Germinal center (tissue), 1 donor: ENCODE measurements at regions not wholly inside any gene's neighbourhood (a gene's known extent, or its start where the extent isn't known, plus 50 kb on each side); places are given as distances from the start of the nearest gene placed in this dataset.
"Not testable (repeated sequence)": the region's sequence is repeated elsewhere in the genome, so short reads cannot be mapped to it uniquely, and the experiment has no call there.

ENCODE experiments used
- DNase-seq: peaks from one replicate; pipeline ENCODE4 v3.0.0; 2012; ENCODE audit warnings: mixed read lengths, low spot score

DNA sequence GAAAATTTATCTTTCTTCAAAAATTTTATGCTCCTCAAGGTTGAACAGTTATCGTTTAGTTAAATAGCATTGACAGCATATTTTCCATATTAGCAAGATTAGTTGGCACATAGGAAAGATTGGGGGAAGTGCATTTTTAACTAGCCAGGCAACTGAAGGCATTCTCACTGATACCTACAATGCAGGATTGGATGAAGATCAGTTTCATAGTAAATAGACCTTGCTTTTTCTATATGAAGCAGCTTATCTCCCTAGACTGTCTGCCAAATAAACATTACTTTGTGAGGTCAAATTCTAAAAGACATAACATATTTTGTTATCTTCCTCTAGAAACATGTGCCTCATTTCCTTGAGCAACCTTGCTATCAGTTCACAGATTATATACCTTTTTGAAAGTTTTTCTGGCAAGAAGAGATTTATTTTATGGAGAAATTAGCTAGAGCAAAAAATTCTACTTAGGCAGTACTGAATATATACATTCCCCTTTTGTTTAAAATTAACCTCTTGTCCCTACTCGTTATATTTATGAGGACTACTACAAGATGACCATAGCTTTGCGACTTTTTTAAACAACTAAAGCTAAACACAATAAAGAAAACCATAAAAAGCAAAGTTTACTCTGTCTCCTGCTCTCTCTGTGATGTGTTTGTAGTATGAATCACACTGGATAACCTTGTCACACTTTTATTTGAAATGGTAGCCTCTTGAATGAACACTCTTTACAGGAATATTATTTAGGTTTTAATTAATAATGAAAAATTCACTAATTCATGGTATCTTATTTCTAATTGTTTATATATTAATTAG is 654.9 kb upstream of the TBL1XR1 start:
- no peak for DNase-seq

- no peak for DNase-seq
Observed at GRCh38 chr3:177855021-177855420, 657.7 kb upstream of the TBL1XR1 start.

DNA sequence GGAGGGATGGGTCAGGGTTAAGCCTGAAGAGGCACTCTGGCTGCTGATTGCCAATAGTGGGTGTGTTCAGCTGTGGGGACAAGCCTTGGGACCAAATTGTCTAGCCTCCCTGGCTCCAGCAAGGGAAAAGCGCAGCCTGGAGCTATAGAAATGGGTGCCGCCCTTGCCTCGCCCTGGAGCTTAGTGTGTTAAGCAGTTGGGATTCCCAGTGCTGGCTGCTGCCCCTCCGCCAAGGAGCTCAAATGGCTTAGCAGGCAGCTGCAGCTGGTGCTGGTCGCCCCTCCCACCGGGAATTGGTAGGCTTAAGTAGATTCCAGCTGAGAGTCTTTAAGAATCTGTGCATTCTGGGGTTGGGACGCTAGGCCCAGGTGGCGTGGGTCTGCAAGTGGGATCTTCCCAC is 662.9 kb upstream of the TBL1XR1 start:
- no peak for DNase-seq

DNA sequence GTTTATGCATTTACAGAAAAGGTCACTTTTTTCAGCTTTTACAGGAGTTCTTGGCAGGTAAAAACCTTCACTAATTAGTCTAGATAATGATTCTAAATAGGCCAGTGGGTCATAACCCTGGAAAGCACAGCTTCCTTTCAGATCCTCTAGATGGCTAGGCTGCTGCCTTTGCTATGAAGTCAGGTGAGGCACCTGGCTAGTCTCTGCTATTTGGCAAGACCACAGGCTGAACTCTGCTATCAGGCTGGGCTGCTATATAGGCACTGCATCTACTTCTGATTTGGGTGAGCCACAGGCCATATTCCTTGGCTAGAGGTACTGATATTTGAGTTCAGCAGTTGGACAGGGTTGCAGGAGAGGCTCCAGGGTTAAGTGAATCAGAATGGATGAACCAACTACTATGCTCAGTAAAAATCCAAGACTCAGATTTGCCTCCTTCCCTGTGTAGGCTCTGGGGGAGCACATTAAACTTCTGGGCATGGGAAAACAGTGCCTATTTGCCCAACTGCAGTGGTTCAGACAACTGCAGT is 665.7 kb upstream of the TBL1XR1 start:
- no peak for DNase-seq

DNA sequence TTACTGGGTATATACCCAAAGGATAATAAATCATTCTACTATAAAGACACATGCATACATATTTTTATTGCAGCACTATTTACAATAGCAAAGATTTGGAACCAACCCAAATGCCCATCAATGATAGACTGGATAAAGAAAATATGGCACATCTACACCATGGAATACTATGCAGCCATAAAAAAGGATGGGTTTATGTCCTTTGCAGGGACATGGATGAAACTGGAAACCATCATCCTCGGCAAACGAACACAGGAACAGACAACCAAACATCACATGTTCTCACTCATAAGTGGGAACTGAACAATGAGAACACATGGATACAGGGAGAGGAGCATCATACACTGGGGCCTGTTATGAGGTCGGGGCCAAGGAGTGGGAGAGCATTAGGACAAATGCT is 665.0 kb upstream of the KCNMB2 start:
- DNase-seq: not testable (repeated sequence)

DNA sequence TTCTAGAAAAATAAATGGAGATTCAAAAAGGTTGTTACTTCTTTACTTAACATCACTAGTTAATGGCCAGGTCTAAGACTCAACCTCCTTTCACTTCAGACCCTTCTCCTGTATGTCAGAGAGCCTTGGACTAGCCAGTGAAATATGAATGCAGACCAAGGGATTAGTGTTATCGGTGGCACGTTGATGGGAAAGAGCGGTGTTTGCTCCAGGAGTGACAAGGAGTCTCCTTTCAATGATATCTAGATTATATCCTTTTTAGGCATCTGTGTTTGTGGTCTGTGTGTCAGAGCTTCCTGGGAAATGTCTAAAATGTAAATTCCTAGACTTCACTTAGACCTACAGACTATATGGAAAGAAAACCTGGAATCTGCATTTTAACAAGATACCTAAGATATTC is 658.0 kb upstream of the KCNMB2 start:
- no peak for DNase-seq

- DNase-seq: no peak
Observed at GRCh38 chr3:177878957-177879356, 657.3 kb upstream of the KCNMB2 start.

GRCh38 chr3:177881351-177881750 is 654.9 kb upstream of the KCNMB2 start:
- DNase-seq: no peak

- no peak for DNase-seq
Observed at GRCh38 chr3:177882124-177882648, 654.0 kb upstream of the KCNMB2 start.

- DNase-seq: no peak
Observed at GRCh38 chr3:177883091-177883490, 653.1 kb upstream of the KCNMB2 start.

DNA sequence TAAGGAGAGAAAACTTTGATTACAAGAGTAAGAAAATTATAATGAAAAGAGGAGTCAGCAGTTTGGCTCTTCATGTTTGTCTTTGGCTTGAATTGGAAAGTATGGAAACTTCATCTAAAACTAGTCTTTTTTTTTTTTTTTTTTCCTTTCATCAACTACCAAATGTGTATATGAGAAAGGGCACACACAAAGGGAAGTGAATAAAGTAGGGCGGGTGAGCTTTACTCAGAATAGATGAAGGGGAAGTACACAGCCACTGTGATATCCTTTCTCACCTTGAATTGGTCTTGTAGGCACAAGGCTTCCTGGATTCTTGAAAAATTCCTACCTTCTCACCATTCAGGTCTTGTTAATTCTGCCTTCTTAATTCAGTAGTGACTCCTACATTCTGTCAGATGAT is 652.3 kb upstream of the KCNMB2 start:
- no peak for DNase-seq

GRCh38 chr3:177885063-177885462 is 651.2 kb upstream of the KCNMB2 start:
- no peak for DNase-seq

DNA sequence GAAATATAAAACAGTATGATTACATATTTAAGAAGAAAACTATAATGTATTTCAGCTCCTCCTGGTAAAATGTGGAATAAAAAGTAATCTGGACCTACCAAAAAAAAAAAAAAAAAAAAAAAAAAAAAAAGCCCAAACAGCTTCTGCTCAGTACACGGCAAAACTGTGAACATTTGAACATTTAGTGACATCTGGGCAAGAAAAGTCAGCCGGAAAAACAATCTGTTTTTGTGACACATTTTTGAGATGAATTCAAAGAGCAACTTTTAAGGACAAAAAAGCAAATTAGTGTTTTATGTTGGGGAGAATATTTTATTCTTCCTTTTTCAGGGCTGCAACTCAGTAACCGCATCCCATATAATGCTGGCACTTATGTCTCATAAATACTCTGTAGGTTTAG is 649.7 kb upstream of the KCNMB2 start:
- DNase-seq: no peak

DNA sequence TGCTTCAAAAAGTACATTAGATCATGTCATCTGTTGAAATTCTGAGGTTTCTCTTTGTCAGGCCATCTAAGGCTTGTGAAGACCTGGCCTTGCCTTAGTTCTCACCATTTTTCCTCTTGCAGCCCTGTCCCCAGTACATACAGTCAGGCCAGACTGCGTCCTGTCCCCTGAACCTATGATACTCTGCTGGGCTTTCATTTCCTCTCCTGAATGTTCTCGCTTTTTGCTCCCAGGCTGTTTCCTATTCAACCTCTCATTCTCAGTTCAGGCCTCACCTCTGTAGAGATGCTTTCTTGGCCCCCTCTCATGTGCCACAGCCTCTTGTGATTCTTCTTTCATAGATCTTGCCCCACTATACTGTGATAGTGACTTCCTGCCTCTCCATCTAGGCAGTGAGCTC is 648.8 kb upstream of the KCNMB2 start:
- DNase-seq: no peak

DNA sequence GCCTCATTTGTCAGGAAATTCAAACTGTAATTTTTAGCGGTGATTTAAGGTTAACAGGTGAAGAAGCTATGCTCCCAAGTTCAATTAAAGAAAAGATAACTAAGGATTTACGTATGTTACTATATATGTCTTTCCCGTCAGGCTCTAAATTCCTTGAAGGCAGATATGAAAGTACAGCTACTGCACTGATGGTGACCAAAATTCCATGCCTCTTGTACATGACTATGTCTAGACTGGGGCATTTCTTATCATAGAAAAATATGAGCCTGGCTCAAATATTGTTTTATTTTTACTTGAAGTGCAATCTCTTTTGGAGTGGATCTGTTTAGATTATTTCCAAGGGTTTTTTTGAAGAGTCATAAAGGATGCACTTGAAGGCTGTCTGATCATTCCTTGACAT is 647.1 kb upstream of the KCNMB2 start:
- no peak for DNase-seq

- no peak for DNase-seq
Observed at GRCh38 chr3:177889652-177890358, 646.4 kb upstream of the KCNMB2 start.

DNA sequence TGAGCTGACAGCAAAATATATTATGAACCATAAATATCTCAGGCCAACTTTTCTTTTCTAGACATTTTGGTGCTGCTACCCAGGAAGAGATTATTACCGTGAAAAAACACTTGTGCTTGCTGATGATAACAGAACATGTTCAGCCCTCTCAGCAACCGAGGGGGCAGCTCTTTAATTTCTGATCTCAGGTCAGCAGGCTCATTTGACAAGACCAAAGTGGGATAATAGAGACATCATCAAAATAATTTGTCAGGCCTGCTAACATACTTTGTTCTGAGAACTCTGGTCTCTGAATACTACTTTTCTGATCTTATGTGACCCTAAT is 645.9 kb upstream of the KCNMB2 start:
- no peak for DNase-seq

DNA sequence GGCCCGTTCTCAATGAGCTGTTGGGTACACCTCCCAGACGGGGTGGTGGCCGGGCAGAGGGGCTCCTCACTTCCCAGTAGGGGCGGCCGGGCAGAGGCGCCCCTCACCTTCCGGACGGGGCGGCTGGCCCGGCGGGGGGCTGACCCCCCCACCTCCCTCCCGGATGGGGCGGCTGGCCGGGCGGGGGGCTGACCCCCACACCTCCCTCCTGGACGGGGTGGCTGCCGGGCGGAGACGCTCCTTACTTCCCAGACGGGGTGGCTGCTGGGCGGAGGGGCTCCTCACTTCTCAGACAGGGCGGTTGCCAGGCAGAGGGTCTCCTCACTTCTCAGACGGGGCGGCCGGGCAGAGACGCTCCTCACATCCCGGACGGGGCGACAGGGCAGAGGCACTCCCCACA is 644.7 kb upstream of the KCNMB2 start:
- DNase-seq: not testable (repeated sequence)

- DNase-seq: no peak
Observed at GRCh38 chr3:177893331-177893730, 642.9 kb upstream of the KCNMB2 start.

DNA sequence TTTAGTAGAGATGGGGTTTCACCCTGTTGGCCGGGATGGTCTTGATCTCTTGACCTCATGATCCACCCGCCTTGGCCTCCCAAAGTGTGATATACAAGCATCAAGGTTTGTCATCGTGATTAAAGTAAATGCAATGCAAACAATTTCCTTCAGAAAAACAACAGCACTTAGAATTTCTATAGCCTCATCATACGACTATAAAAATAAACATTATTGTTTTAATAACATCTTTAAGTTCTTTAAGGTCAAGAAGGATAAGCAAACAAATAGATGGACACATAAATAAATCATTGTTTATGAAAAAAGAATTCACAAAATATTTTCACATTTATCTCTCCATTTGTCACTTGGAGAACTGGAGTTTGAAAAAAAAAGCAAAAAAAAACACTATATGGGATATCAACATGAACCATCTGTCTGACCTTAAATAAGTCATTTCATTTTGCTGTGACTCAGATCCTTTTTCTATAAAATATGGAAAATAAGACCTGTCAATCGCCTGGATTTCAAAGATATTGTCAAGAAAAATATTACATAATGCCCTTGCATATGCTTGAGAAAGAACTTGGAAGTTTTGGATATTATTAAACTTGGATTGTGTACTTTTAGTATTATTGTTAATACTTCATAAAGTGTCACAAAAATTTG is 642.0 kb upstream of the KCNMB2 start:
- no peak for DNase-seq

- DNase-seq: no peak
Observed at GRCh38 chr3:177898185-177898584, 638.1 kb upstream of the KCNMB2 start.

DNA sequence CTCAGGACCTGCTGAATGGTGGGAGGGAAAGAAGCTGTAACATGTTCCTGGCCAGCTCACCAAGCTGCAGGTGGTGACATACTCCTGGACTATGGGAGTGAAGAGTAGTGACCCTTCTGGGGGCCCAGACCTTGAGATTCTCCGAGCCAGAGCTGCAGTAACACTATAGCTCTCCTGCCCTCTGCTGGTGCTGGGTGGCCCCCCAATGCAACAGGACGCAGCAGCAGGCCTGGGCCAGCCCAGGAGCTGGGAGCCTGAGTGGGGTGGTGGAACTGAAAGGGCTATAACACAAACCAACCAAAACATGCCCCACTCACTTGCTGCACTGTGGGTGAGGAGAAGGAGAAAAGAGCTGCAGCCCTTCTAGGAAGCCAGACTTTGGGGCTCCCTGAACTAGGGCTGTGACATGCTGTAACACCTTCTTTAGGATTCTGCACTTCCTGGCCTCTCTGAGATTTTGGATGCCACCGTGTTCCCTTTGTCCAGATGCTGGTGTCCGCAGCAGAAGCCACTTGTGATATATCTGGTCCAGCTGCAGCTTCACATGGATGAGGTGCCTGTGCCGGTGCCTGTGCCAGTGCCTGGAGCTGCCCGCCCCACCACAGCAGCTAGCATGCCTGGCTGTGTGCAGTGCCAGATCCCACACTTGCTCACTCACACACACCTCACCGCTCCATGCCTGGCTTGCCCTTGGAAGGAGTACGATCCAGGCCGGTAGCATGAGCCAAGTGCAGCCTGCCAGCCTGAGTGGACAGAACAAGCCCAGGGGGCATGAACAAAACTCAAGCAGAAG is 636.8 kb upstream of the KCNMB2 start:
- DNase-seq: no peak
